Kidney (tissue), 13 donors: ENCODE measurements at regions not wholly inside any gene's neighbourhood (a gene's known extent, or its start where the extent isn't known, plus 50 kb on each side); places are given as distances from the start of the nearest gene placed in this dataset.
A peak's percentile ranks its signal among the peaks of the same experiment; 100 is the strongest.

ENCODE experiments used
- DNase-seq, 5 donors: peaks; one replicate each; pipeline ENCODE4 v3.0.0-alpha.2; 2013 to 2020
- FAIRE-seq: peaks from 2 replicates; lab custom pipeline; 2012; peaks lifted over from hg19 to GRCh38; lab: Jason Lieb, UNC
- H3K27ac ChIP-seq, 2 donors: one replicate each; pipeline ENCODE4 v1.7.0; 2013; ENCODE audit warnings: low read depth in 2 of 2, low read length in 2 of 2, inconsistent platforms in 1 of 2
- H3K27me3 ChIP-seq: one replicate; pipeline ENCODE4 v1.7.1; 2013; ENCODE audit warnings: low read length, inconsistent platforms; ENCODE audit not compliant: control insufficient read depth, insufficient read depth
- H3K36me3 ChIP-seq, 3 donors: one replicate each; pipeline versions ENCODE4 v1.7.0 to v1.7.1; 2013; ENCODE audit warnings: low read length in 3 of 3, control low read depth in 1 of 3, inconsistent platforms in 1 of 3; ENCODE audit not compliant: insufficient read depth in 3 of 3, control insufficient read depth in 2 of 3
- H3K4me1 ChIP-seq, 3 donors: one replicate each; pipeline versions ENCODE4 v1.7.0 to v1.7.1; 2013; ENCODE audit warnings: low read length in 3 of 3, inconsistent platforms in 1 of 3, low read depth in 1 of 3; ENCODE audit not compliant: control insufficient read depth in 2 of 3, insufficient read depth in 2 of 3
- H3K4me3 ChIP-seq, 3 donors: one replicate each; pipeline versions ENCODE4 v1.7.0 to v1.8.1; 2013; ENCODE audit warnings: low read length in 3 of 3, control low read depth in 1 of 3, inconsistent platforms in 1 of 3
- H3K9ac ChIP-seq, 3 donors: one replicate each; pipeline versions ENCODE4 v1.7.0 to v1.7.1; 2013; ENCODE audit warnings: low read length in 3 of 3, control low read depth in 1 of 3, inconsistent platforms in 1 of 3
- H3K9me3 ChIP-seq, 3 donors: one replicate each; pipeline versions ENCODE4 v1.7.0 to v1.7.1; 2013; ENCODE audit warnings: low read length in 3 of 3, control low read depth in 1 of 3, inconsistent platforms in 1 of 3; ENCODE audit not compliant: control insufficient read depth in 2 of 3, insufficient read depth in 1 of 3
- CTCF ChIP-seq: IDR thresholded peaks from 3 replicates; pipeline ENCODE4 v1.5.1; 2012; ENCODE audit warnings: mild to moderate bottlenecking, moderate library complexity, borderline replicate concordance; ENCODE audit not compliant: insufficient read depth; ENCODE audit errors: extremely low read depth
- intact Hi-C: fragments of 100-400 bp; cut with DNase I; formaldehyde crosslinking; loops from one replicate; pipeline ENCODE4 v1.11.1; 2022
- donor health status: control.
- donor health status: control.
- donor health status: control.
- donor health status: control.
- donor health status: control.
- donor health status: DM: yes; HTN: yes; CAD: no.
- donor health status: Normal renal cell carcinoma (clear cell type).

DNA sequence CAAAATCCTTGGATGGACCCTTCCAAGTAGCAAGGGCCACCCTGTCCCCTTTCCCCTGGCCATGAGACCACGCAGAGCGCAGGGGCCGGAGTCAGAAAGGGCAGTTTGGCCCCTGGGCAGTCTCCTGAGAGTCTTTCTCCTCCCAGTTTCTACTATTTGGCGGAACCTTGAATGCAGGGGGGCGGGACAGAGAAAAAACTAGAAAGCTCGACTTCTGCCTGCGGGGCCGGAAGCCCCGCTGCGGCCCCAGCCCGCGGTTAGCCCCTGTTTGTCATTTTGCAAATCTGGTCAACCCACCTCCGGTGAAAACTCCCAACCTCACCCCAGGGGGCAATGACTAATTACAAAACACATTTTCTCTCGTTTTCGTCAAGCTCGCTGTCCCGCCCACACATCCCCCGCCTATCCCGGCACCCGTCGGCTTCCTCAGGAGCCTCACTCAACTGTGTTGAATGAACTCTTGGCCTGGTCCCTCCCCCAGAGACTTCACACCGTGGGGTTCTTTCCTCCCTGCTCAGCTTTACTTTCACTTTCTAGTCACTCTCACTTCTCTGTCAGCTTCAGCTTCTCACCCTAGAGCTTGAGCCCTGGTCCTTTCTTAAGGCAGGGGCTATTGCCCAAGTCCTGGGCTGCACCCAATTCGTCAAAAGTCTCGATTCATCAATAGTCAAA lies 66.7 kb downstream of the IRF2BPL start:
- no peaks in the 10 kb centered on the region for H3K9me3 ChIP-seq
- FAIRE-seq (no peak), DNase-seq (peak; percentile 94 to 98 (median 96))
- no peaks in the 10 kb centered on the region for H3K27me3 ChIP-seq
- H3K9ac ChIP-seq, result peak overlapping the region; percentile 9 to 88 (median 48)
- H3K4me1 ChIP-seq, result peaks cover 15 to 28% (median 21%) of the 10 kb centered on the region in 3 donors
- H3K27ac ChIP-seq, result peak overlapping the region; percentile 95 to 96
- intact Hi-C loops, result loop anchor here (10.0 kb wide), 1 partner anchor 53 kb away; no protein-coding TSS in a partner anchor
- no peak for TF ChIP-seq CTCF
- H3K4me3 ChIP-seq, result peak overlapping the region; percentile 4 to 58 (median 31)
- no peaks in the 10 kb centered on the region for H3K36me3 ChIP-seq

GRCh38 chr14:76958980-76959710 lies 69.4 kb downstream of the IRF2BPL start:
- peak overlapping the region; percentile 13 to 26 for H3K27ac ChIP-seq
- TF ChIP-seq CTCF, result no peak
- no peaks in the 10 kb centered on the region for H3K27me3 ChIP-seq
- FAIRE-seq (no peak), DNase-seq (peak in 1 of 5 donors; percentile 89)
- H3K9me3 ChIP-seq, result no peaks in the 10 kb centered on the region
- H3K4me3 ChIP-seq, result no peak overlapping the region
- no peaks in the 10 kb centered on the region for H3K36me3 ChIP-seq
- intact Hi-C loops, result no loop called here
- no peak overlapping the region for H3K9ac ChIP-seq
- H3K4me1 ChIP-seq, result peaks cover 12 to 47% (median 37%) of the 10 kb centered on the region in 3 donors

- no peak for TF ChIP-seq CTCF
- H3K4me1 ChIP-seq, result peaks cover 12 to 49% (median 38%) of the 10 kb centered on the region in 3 donors
- no peaks in the 10 kb centered on the region for H3K9me3 ChIP-seq
- intact Hi-C loops, result no loop called here
- H3K9ac ChIP-seq, result no peak overlapping the region
- no peak overlapping the region for H3K4me3 ChIP-seq
- DNase-seq (no peak), FAIRE-seq (no peak)
- peak overlapping the region; percentile 96 to 97 for H3K27ac ChIP-seq
- no peaks in the 10 kb centered on the region for H3K27me3 ChIP-seq
- H3K36me3 ChIP-seq, result no peaks in the 10 kb centered on the region
Measured at GRCh38 chr14:76958020-76958979, 70.2 kb downstream of the IRF2BPL start.
